Hematopoietic multipotent progenitor cell treated with erythropoietin and hydrocortisone succinate and interleukin-3 and kit ligand, for 4 days (in vitro differentiated cells): ENCODE measurements at regions not wholly inside any gene's neighbourhood (a gene's known extent, or its start where the extent isn't known, plus 50 kb on each side); places are given as distances from the start of the nearest gene placed in this dataset.

ENCODE experiments used
- DNase-seq: peaks from one replicate; pipeline ENCODE4 v3.0.0-alpha.2; 2015

DNA sequence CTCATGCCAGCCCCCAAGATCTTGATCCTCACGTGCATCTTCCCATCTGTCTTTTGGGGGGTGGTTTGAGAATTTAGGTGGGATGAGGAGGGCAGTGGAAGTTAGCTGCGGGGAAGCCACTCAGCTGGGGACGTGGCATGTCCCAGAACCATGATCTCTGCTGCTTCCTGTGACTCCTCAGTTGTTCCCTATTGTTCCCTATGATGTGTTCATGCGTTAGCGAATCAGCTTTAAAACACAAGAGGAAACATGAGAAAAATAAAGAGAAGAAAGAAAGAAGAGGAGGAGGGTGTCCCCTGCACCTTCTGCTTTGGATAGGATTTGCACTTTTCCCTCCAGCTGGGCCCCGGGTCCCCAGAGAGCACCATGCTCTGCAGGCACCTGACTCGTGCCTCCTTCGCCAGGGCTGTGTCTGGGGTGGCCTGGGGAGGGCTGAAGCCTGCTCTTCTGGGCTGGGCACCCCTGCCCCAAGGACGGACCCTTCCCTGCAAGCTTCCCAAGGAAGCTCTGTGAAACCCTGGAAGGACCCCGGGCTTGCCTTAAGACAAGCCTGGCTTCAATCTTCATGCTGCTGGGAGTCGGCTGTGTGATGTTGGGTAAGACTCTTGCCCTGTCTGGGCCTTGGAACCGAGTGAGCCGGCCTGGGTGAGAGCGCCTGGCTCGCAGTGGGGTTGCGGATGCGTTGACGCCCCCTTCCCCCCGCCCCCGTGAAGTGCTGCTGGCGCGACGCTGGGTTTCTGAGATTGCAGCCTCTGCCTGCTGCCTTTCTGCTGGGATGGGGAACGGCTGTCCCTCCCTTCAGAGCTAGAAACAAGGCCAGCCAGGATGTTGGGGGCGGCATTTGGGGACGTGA is 62.8 kb upstream of the CIBAR2 start:
- DNase-seq = no peak

DNA sequence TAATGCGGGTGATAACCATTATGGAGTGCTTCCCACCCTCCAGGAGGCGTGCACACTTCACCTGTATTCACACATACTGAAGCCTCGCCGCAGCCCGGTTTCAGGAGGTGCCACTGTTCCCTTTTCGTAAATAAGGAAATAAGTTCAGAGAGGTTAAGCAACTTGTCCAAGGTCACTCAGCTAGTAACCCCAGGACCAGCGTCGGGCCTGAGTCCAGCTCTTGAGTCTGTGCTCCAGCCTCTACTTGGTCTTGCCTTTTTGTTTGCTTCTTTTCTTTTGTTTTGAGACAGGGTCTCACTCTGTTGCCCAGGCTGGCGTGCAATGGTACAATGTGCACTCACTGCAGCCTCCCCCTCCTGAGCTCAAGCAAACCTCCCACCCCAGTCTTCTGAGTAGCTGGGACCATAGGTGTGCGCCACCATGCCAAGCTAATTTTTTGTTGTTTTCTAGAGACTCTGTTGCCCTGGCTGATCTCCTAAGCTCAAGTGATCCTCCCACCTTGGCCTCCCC is 63.5 kb upstream of the CIBAR2 start:
- DNase-seq = no peak

DNA sequence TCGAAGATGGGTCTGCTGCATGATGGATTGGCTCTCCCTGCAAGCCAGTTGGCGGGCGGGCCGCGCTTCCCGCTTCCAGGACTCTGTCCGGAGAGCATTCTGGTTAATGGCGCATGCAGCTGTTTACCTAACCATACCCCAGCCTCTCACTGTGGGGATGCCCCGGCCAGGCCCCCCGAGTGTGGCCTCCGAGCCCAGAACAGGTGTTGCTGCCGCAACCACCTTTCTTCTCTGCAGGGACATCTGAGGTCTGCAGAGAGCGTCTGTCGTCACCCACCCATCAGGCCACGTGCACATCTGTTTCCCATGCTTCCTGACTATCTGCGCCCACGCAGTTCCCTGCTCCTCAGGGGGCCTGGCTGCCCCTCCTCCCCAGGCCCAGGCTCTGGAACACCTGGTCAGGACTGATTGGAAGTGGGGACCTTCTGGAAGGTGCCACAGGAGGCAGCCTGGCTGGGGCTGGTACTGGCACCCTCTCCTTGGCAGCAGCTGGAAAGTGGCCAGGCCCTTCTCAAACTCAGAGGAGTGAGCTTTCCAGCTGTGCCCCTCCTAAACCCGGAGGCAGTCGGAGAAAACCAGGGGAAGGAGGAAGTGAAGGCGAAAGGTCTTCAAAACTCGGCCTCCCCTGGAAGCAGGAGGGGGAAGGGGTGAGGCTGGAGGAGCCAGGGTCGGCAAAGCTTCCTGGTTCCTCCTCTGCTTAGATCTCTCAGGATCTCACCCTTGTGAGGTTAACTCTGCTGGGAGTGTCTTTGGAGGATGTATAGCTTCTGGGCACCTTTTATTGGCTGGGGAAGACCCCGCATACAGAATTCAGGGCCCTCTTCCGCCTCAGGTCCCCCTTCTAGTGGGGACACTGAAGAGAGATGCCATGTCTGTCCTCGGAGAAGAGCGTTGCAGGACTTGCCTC is 64.5 kb upstream of the CIBAR2 start:
- no peak for DNase-seq

DNA sequence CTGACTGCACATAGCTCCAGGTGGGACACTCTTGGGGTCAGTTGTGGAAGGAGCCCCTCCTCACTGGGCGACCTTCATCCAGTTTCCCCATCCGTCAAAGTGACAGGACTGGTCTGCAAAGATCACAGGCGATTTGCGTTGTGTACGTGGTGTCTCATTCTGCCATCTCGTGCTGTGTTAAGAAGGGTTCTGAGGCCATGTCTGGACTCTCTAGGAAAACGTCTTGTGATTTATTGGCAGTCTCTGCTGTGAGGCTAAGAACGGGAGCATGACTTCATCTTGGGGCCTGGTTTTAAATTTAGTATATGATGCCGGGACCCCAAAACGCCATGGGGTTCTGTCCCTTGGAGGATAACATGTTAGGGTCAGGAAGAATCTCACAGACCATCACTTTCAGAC is 65.2 kb upstream of the CIBAR2 start:
- DNase-seq = no peak

DNA sequence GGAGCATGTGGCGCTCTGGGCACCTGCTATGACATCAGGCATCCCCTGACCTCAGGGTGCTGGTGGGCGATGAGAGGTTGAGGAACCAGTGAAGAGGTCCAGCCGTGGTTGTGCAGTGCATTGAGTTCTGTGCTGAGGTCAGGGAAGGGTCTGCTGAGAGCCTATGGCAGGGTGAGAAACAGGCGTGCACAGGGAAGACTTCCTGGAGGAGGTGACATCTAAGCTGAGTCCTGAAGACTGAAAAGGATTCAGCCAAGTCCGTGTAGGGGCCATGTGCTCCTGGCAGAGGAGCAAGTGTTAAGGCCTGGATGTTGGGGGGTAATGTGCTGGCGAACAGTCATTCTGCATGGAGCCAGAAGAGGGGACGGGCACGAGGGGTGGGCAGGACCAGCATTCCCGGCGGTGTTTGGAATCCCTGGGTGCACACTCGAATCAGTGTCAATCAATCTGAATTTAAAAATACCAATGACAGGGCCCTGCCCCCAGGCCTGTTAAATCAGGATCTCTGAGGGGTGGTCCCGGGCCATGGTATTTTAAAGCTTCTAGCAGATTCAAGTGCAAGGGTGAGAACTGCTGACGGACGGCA is 65.8 kb upstream of the CIBAR2 start:
- no peak for DNase-seq

DNA sequence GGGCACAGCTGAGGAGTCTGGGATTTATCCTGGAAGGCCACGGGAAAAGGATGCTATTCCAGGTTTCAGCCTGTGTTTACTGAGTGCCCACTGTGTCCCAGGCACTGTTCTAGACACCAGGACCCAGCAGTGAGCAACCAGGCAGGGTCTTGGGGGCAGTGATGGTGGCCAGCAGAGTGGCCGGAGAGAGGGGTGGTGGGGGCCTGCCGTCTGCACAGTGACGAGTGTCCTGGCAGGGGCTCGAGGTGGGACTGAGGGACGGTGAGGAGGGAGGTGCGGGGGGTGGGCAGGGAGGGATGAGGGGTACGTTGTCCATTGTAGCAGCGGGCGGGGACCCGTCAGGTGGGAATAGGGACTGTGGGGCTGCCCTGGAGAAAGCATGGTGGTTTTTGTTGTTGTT is 66.3 kb upstream of the CIBAR2 start:
- DNase-seq = no peak

DNA sequence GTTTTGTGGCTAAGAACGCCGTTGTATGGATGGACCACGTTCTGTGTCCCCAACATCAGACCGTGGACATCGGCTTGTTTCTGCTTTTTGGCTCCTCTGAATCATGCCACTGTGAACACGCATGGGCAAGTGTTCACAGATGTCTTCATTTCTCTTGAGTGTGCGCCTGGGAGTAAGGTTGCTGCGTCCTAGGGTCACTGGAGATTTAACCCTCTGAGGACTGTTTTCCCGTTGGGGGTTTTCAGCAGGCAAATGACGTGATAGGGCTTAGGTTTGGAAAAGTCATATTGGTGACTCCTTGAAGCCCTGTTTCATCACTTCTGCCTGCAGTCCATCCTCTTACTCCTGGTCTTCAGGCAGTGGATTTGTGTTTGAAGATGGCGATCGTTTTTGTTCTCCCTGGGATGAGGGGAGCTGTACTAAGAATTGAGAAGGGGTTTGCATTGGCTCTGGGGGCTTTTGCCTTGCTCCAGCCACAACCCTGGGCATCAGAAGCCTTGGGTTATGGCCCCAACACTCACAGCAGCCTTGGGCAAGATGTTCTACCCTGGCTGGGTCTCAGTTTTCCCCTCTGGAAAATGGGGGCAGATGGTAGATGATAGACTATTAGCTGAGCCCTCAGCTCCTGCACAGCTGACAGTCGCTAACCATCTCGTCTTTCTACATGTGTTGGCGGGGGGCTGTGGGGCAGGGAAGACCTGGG is 67.2 kb upstream of the CIBAR2 start:
- DNase-seq = no peak

DNA sequence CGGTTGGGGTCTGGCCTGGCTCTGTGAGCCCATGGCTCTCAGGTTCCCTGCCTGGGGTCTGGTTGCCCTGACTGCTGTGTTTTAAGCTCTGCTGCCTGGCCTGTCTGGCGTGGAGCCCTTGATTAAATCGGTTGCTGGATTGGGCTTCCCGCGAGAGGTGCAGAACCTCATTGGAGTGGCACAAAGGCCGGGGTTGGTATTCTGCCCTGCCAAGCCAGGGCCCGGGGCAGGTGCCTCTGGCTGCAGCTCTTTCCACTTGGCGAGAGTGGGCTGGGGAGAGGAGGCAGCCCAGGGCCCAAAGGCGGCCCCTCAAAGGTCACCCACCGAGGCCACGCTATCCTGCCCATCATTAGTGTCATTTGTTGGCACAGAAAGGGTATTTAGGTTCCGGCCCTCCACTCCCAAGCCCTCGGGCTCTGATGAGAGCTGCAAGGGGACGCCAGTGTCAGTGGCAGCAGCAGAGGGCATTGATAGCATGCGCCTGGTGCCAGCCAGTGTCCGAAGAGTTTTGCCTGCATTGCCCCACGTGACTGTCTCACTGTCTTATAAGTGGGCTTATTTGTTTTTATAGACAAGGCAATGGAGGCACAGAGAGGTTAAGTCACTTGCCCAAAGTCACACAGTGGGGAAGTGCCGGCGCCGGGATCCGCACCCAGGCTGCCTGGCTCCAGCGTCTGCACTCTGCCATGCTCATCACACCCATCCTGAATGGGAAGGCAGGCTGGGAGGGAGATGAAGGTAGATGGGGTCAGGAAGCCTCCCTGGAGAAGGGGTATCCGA is 68.0 kb upstream of the CIBAR2 start:
- no peak for DNase-seq

DNA sequence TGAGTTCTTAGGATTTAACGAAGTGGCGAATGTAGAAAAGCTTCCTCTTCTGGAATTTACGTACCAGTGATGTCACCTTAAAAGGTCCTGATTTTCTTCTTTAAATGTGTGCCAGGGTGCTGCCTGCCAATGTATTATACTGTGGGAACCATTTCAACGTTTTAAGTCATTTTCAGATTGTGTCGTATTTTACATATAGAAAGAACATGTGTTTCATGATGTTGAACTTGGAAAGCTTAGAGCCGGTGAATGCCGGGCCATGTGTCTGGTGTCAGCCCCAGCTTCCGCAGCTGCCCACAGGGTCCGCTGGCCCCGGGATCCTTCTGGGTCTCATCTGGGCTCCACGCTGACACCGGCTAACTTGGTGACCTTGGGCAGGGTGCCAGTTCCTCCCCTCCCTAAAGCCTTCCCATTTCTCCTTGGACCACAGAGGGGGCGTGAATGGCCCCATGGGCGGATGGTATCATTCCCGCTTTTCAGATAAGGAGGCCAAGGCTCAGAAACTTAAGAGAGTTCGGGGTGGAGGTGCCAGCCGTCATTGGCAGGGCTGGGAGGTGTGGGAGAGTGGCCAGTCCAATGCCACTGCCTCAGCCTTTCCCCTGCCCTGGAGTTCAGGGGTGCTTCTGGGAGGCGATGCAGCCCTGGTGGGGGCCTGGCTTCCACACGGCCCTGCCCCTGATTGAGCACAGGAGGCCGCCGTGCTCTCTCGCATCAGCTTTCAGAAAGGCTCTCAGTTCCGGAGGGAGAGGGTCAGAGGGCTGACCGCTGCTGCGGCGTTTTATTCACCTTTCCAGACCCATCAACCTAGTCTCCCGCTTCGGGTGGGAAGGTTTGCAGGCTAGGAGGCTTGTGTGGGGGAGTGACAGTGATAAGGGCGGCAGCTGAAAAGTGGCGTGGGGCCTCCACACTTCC is 68.8 kb upstream of the CIBAR2 start:
- no peak for DNase-seq

DNA sequence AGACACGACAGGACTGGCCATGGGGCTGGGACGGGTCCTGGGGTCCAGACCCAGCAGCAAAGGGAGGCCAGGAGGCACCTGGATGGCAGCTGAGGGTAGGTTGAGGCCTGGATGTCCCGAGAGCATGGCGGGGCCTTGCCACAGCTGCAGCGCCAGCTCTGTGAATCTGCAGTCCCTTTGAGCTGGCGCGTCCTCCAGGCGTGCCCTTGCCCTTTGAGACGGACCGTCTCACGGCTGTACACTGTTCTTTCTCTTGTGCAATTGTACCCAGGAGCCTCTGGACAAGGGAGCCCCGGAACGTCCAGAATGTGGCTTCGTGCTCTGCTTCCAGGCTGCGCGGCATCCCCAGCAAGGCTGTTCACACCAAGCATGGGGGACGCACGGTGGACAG is 69.5 kb upstream of the CIBAR2 start:
- DNase-seq = no peak

DNA sequence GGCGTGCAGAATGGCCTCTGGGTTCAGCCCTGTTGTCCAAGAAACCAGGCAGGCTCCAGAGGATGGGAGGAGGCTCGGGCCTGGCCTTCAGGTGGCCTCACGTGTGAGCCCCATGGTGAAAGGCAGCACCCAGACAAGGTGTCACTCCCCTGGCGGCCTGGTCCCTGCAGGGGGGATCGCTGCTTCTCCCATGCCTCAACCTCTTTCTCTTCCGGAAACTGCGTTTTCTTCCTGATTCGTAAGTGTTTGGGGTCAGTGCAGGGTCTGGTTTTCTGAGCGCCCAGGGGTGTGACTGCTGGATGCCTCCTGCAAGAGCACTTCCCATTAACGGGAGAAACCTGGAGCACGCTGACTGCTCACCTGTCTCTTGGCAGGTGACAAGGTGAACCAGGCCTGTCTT is 70.0 kb upstream of the CIBAR2 start:
- no peak for DNase-seq

DNA sequence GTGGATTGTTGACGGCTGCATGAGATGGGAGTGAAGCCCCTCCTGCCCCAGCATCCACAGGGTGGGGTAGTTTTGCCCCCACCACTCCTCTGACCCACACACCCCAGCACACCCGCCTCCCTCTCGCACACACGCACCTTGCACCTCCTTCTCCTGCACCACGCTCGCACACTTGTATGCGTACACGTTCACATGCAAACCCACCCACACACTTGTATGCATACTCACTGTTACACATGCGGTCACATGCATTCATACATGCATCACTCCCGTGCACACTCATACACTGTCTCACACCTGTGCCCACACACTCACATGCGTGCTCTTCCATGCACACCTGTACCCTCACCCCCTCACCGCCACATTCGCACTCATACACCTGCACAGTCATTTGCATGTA is 70.5 kb upstream of the CIBAR2 start:
- DNase-seq = no peak

DNA sequence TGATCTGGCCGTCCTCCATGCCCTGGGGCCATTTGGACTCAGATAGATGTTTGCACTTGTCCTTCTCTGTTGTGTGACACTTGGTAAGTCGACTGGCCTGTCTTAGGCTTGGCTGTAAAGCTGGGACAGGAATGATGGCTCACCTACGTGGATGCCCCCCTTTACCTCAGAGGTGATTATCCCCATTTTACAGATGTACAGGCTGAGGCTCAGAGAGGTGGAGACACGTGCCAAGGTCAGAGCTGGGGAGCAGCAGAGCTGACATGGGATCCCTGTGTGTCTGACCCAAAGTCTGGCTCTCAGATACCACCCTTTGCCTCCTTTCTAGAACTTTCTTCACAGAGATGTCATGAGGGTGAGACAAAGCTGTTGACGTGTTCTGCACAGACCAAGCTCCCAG is 71.3 kb upstream of the CIBAR2 start:
- DNase-seq = no peak

DNA sequence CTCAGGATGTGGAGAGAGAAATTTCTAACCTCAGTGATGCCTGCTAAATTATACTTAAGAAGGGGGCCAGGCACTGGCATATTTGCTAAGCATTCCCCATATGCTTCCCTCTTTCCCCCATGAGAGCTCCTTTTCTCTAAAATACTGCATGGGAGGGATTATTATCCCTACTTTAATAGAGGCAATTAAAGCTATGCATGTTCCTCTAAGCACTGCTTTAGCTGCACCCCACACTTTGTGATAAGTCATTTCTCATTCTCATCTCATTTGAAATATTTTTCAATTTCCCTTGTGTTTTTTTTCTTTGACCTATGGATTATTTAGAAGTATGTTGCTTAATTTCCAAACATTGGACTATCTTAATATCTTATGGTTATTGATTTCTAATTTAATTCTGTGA is 72.1 kb upstream of the CIBAR2 start:
- no peak for DNase-seq

DNA sequence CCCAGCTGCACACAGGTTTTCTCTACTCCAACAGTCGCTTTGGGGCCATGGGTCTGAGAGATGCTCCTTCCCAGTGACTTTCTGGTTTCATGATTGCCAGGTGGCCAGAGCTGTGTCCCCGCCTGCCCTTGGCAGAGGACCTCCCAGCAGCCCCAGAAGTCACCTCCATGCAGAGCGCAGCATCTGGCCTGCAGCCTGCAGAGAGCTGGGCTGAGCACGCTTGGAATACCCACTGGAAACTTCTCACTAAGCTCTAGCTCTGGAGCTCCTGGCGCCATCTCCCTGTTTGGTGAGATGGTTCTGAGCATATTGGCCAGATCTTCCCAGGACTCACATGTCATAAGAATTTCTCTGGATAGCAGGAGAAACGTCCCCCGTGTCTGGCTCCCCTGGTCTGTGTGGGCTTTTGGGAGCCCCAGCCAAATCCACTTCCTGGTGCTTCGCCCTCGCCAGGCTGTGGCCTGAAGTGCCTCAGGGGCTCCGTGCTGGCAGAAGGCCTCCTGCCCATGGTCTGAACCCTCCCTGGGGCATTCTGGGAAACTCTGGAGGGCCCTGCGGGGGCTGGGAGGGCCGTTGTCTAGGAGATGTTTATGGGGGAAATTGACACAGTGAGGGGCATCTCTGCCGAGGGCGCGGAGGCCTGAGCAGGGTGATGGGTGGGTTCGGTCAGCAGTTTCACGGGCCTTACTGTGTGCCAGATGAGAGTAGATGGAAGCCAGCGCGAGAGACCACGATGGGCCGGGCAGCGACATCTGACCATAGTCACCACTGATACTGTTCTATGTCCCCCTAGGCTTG is 73.2 kb upstream of the CIBAR2 start:
- no peak for DNase-seq

DNA sequence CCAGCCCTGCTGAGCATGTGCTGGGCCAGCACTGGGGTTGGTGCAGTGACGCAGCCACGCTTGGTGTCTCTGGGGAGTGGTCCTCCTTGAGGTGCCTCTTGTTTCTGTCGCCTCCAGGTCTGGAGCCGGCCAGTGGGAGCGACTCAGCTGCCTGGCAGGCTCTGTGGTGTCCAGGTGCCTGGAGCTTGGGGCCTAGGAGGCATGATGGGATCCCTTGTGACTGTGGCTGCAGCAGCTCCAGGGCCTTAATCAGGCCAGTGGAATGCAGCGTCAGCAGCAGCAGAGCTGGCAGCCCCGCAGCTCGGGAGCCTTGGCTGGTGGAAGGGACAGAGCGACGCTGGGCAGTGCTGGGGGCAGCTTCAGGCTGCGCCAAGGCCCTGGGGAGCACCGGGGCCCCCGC is 74.7 kb upstream of the CIBAR2 start:
- DNase-seq = no peak

DNA sequence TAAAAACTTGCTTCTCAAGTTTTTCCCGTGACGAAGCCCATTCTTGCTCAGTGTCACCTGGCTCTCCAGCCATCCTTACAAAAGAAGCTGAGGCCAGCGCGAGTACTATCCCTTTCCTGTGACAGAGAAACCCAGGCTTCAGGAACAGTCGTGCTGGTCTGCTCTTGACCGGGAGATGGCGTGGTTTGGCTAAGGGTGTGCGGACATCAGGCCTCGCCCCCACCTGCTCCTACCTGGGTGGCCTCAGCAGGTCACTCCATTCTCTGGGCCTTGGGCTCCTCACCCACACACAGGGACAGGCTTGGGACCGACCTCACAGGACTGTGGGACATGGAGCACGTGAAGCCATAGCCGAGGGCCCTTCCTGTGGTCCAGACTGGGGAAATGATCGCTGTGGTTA is 75.2 kb upstream of the CIBAR2 start:
- no peak for DNase-seq

DNA sequence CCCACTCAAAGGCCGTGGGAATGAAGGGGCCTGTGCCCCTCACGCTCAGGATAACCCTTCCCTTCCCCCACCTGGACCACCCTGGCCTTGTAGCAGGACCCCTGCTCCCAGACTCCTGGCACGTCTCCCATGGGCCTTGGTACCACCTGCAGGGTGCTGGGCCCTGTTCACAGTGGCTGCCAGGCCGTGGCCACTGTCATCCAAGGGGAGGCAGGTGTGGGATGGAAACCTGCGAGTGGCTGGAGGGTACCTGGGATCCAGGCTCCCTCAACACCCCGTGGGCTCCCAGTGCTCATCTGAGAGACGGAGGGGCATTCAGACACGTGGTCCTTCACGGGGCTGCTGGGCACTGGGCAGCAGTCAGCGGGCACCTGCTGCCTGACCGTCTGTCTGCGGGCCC is 75.6 kb upstream of the CIBAR2 start:
- DNase-seq = no peak

DNA sequence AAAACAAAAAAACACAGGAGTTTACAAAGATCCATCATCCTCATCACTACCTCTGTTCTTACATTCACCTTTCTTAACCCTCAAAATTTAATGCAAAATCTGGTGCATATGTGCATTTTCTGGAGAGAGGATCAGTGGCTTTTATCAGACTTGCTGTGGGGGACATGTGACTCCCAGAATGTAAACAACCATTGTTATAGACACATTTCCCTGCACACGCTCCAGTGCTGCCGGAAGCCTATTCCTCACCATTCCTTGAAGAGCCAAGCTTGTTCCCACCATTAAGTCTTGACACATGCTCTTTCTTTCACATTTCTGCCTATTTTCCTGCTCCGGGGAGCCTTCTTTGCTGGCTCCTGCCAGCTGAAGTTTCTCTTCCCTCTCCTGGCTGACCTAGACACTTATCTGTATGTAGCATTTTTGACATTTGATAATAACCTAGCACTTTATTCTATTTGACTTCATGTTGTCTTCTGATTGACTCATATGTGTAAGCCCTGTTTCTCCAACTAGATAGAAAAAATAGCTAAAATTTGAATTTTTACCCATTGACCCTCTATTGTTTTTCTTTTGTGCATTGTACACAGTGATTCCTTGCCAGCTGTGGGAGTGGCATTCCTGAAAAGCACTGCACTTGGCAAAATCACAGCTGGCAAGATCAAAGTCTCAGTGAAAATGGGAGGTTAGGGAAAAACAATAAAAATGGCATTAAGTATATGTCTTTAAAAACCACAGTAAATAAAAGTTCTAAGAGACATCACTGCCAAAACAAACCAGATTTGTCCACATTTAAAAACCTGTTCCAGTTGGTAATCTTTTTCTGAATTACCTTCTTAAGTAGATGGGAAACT is 76.8 kb upstream of the CIBAR2 start:
- DNase-seq = no peak
